ENCODE measurements at regions not wholly inside any gene's neighbourhood (a gene's known extent, or its start where the extent isn't known, plus 50 kb on each side); places are given as distances from the start of the nearest gene placed in this dataset.

DNA sequence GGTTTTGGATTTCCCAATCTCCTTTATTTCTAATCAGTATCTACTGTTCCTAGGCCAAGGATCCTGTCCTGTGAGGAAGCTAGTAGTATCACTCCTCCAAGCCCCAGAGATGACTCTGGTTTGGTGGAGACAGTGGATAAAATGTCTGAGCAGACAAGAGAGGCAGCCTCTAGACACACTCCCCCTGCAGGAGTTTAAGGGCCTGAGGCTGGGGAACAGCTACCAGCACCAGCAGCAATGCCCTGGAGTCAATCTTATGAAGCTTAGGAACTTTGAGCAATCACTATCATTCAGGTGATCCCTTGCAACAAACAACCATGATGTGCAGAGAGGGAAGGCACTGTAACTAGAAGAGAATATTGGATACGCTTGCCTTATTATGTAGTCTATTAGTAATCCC lies 384.7 kb upstream of the ID4 start:
- DNase-seq (ENCODE audit: low spot score) = no peak

GRCh38 chr6:19454001-19454720 lies 383.0 kb upstream of the ID4 start:
- DNase-seq (ENCODE audit: low spot score) = no peak

DNA sequence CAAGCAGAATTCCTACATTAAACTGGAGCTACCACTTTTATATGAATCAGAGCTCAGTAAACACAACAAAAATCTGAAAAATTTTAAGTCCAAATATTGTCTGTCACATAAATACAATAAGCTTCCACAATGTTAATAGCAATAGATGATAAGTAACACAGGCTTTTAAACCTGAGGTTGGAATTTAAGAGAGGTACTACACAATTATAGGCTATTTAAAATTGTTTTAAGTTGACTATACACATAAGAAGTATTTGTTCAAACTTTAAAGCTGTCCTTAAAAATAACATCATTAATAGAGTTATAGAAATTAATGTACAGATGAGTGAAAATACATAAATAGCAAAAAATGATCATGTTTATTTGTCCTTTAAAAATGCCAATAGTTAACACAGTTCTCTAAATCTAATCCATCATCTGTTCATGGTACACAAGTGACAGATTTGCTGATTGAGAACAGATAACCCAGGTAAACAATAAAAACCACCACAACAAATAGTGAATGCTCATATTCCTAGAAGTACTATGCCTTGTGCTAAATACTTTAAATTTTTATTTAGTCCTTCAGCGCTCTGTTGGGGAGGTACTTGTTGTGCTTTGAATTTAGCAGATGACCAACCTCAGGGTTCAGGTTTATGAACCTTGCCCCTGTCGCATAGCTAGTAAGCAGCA lies 382.3 kb upstream of the ID4 start:
- DNase-seq (ENCODE audit: low spot score) = no peak

DNA sequence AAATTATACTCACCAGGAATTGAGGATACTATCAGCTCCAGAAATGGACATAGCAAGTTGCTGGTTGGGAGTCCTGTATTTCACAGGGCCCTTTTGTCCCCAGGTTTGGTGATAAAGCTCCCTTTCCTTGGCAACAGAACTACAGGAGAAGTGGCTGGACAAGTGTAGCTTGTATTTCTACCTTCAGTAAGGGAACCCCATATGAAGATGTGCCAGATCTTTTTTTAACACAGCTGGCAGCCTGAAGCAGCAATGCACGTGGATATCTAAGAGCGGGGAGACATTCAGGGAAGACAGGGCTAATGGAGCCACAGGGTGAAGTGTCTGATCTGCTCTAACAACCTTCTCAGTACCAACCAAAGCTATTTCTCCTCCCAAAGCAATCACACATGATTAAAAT lies 373.9 kb upstream of the ID4 start:
- no peak for DNase-seq (ENCODE audit: low spot score)

DNA sequence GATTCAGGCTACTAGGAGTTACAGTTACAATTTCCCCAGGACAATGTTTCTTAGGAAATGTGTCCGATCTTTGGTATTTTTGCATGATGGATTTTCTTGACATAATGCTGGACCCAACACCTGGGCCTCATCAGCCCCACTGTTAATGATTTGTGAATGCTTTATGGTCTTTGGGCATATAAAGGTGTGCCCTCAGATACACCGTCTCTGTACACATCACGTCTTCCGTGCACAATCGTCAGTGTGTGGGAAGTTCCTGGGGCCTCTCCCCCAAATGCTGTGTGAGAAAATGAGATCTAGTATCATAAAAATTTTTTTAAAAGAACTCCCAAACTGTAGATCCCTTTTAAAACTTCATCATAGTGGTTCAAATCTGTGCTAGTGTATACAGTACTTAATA lies 373.2 kb upstream of the ID4 start:
- no peak for DNase-seq (ENCODE audit: low spot score)

- peak; percentile 4 for DNase-seq (ENCODE audit: low spot score)
Observed at GRCh38 chr6:19465256-19465655, 371.9 kb upstream of the ID4 start.

DNA sequence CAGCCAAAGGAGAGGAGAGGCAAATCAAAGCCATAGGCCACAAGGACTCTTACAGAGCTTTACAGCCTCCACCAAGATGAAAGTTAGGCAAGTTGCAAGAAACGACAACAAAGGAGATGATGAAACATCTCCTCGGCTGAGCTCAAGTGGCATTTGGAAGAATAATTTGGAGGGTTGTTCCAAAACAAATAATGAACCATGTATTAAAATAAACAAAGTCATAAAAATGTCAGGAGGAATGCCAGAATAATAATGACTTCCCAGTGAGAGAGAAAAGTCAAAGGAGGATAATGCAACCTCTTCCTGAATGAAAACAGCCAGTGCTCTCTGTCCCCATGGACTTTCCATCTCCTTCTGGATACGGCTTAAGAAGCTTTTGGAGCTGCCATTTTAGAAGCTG lies 371.4 kb upstream of the ID4 start:
- DNase-seq (ENCODE audit: low spot score) = no peak

- DNase-seq (ENCODE audit: low spot score) = no peak
Observed at GRCh38 chr6:19470333-19470732, 366.8 kb upstream of the ID4 start.

- DNase-seq (ENCODE audit: low spot score) = no peak
Observed at GRCh38 chr6:19472153-19472552, 365.0 kb upstream of the ID4 start.

GRCh38 chr6:19472850-19473249 lies 364.3 kb upstream of the ID4 start:
- DNase-seq (ENCODE audit: low spot score) = no peak

DNA sequence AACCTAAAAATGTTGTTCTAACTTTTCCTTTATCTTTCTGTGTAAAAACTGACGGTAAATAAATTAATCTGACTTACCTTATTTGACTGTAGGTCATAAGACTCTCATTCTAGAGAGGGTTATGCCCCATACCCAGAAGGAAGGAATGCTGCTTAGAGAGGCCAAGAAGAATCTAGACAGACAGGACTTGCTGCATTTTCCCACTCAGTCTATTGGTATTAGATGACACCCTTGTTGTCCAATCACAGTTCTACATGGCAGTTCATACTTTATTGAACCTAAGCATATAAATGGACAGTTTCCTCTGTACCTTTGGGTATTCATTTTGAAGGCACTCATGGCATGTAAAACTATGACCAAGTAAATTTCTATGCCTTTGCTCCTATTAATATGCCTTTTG lies 359.6 kb upstream of the ID4 start:
- no peak for DNase-seq (ENCODE audit: low spot score)

- DNase-seq (ENCODE audit: low spot score) = no peak
Observed at GRCh38 chr6:19478273-19478672, 358.9 kb upstream of the ID4 start.

- no peak for DNase-seq (ENCODE audit: low spot score)
Observed at GRCh38 chr6:19478992-19479391, 358.2 kb upstream of the ID4 start.

DNA sequence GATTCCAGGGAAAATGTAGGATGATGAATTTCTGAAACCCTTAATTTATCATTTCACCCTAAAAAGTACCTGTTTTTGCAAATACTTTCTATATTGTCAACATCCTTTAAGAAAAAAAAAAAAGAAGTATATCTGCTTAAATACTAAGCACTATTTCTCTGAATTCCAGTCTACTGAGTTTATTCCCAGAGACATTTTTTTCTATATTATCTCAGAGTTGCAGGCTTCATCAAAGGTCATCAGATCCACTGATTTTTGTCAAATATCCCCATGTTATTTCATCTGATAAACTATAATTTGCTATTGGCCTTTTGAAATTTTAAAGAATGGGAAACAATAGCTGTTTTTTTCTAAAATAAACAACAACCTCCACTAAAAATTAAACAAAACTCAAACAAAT lies 357.6 kb upstream of the ID4 start:
- DNase-seq (ENCODE audit: low spot score) = no peak

GRCh38 chr6:19492636-19493405 lies 344.3 kb upstream of the ID4 start:
- DNase-seq (ENCODE audit: low spot score) = no peak

DNA sequence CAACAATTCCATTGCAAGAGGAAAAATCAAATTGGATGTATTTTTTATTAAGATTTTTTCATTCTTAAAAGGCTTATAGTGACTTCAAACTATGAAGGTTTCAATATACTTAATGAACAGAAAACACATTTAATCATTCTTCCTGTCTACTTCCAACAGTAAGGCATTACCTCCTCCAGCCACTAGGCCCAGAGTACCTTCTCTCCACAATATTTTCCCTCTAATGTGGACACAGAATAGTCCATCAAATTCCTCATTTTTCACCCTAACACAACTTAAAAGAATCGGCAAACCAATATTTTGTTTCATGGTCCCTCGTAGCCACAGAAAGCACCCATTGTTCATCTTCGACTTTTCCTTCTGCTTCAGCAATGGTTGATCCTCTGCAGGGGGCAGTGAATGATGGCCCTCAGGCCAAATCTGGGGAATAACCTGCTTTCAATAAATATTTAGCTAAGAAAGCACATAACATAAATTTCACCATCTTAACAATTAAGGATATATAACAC lies 335.4 kb upstream of the ID4 start:
- no peak for DNase-seq (ENCODE audit: low spot score)

DNA sequence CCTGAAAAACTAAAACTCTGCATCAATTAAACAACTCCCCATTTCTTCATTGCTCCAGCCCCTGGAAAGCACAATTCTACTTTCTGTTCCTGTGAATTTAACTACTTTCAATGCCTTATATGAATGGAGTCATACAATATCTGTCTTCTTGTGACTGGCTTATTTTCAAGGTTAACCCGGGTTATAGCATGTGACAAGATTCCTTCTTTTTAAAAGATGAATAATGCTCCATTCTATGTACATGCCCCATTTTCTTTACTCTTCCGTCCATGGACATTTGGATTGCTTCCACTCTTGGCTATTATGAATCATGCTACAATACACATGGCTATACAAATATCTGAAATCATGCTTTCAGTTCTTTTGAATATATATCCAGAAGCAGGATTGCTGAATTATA lies 334.9 kb upstream of the ID4 start:
- no peak for DNase-seq (ENCODE audit: low spot score)

GRCh38 chr6:19515939-19516338 lies 321.2 kb upstream of the ID4 start:
- DNase-seq (ENCODE audit: low spot score) = no peak

DNA sequence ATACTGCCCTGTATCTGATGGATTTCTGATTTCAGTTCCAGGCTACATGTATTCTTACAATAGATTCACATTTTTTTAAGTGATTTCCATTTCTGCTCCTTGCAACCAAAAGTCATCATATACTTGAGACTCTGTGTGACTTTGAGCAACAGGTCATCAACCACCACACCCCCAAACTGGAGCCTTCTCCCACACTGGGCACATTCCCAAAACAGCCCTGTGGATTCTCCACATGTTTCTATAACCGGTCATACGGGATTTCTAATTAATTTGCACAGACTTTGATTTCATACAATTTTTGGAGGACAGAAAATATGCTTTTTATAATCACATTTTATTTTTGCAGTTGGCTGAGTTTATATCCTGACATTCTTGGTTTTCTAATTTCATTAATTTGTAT lies 317.2 kb upstream of the ID4 start:
- DNase-seq (ENCODE audit: low spot score) = no peak

DNA sequence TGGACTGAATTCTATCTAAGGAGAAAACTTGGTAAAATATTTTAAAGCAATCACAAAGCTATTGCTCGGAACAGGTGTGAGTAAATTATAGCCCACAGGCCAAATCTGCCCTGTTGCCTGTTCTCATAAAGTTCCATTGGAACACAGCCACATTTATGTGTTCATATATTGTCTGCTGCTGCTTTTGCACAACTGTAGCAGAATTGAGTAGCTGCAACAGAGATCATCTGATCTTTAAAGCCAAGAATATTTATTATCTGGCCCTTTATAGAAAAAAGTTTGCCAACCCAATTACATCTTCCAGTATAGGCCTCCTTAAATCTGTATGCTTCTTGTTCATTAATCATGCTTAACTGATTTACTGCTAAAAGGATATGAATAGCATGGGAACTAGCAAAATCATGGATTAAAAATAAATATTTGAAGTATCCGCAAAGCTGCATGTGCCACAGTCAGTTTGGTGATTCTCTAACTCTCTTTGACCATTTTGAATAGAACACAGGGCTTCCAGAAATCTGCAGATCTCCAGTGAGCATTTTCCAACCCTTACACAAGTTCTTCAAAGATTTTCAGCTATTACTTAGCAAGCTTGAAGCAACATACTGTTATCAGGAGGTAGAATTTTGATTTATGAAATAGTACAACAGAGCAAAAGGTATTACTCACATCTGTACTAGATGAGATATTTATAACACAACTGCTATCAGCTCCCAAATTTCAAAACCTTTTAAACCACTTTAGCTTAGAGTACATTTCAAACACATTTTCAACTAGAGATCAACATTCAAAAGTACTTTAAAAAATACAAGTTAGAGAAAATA lies 312.6 kb upstream of the ID4 start:
- DNase-seq (ENCODE audit: low spot score) = no peak

DNA sequence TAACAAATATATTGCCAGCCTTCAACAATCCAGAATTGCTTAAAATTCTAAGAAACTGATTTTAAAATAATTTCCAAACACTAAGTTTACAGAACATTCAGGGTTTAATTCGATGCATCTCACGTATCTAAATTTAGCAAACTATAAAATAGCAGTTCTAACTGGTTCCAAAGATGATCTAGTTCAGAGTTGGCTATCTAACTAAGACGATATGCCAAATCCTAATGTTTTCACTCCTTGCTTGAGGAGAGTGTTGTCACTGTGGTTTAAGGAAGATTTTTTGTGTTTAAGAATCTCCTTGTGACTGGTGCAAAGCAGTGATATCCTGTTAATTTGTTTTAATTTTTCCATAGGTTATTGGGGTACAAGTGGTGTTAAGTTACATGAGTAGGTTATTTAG lies 311.5 kb upstream of the ID4 start:
- no peak for DNase-seq (ENCODE audit: low spot score)

- DNase-seq (ENCODE audit: low spot score) = no peak
Observed at GRCh38 chr6:19530188-19530587, 307.0 kb upstream of the ID4 start.
